ENCODE measurements at regions not wholly inside any gene's neighbourhood (a gene's known extent, or its start where the extent isn't known, plus 50 kb on each side); places are given as distances from the start of the nearest gene placed in this dataset.

DNA sequence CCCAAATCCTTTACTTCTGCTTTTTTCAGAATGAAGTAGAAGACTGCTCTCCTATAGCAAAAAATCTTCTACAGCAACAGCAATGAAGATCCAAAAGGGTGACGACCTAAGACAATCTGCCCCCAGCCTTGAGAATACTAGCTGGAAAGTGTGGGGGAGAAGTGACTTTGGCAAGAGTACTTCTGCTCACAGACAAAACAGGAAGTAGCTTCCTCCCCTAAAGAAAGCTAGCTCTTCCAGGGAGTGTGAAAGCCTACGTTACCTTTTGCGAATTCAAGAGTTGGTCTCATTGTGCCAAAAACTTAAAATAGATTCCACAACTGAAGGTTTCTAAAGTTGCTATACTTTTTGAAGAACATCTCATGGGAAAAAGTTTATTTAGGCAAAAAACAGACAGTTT lies 1069.2 kb upstream of the CHAC2 start:
- Histone ChIP-seq H3K9ac (ENCODE audit: control insufficient read depth, extremely low read depth, insufficient read depth, low read length) (no peak overlapping the region), H3K4me2 (ENCODE audit: control insufficient read depth, extremely low read depth, insufficient read depth, low read depth, low read length) (no peak overlapping the region), H3K36me3 (ENCODE audit: control insufficient read depth in 2 of 2, extremely low read depth in 1 of 2, insufficient read depth in 2 of 2, low read length in 2 of 2) (no peaks in the 10 kb centered on the region), H3K4me3 (ENCODE audit: control insufficient read depth in 2 of 3, extremely low read depth in 1 of 3, insufficient read depth in 2 of 3, low read depth in 1 of 3, low read length in 3 of 3) (no peak overlapping the region), H4K20me1 (ENCODE audit: control insufficient read depth, extremely low read depth, insufficient read depth, low read length) (no peaks in the 10 kb centered on the region), H3K79me2 (ENCODE audit: control insufficient read depth, insufficient read depth, low read length) (no peaks in the 10 kb centered on the region), H3K4me1 (ENCODE audit: control insufficient read depth, extremely low read depth, insufficient read depth, low read length) (no peaks in the 10 kb centered on the region), H3K27ac (ENCODE audit: control insufficient read depth, insufficient read depth, low read length) (no peak overlapping the region), H3K27me3 (ENCODE audit: control insufficient read depth, extremely low read depth, insufficient read depth, low read length) (no peaks in the 10 kb centered on the region), H2AFZ (ENCODE audit: control insufficient read depth, low read length) (no peak overlapping the region), H3K9me1 (ENCODE audit: control insufficient read depth, extremely low read depth, insufficient read depth, low read length) (no peaks in the 10 kb centered on the region), H3K9me3 (ENCODE audit: control insufficient read depth, low read depth, low read length) (no peaks in the 10 kb centered on the region)
- DNase-seq (ENCODE audit: low read depth, low spot score) = no peak
- TF ChIP-seq, protein P1, sequence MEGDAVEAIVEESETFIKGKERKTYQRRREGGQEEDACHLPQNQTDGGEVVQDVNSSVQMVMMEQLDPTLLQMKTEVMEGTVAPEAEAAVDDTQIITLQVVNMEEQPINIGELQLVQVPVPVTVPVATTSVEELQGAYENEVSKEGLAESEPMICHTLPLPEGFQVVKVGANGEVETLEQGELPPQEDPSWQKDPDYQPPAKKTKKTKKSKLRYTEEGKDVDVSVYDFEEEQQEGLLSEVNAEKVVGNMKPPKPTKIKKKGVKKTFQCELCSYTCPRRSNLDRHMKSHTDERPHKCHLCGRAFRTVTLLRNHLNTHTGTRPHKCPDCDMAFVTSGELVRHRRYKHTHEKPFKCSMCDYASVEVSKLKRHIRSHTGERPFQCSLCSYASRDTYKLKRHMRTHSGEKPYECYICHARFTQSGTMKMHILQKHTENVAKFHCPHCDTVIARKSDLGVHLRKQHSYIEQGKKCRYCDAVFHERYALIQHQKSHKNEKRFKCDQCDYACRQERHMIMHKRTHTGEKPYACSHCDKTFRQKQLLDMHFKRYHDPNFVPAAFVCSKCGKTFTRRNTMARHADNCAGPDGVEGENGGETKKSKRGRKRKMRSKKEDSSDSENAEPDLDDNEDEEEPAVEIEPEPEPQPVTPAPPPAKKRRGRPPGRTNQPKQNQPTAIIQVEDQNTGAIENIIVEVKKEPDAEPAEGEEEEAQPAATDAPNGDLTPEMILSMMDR (optimal IDR thresholded peaks at IDR 0.05 in 1 of 3, IDR thresholded peaks at IDR 0.05 in 1 of 3, conservative IDR thresholded peaks at IDR 0.05 in 1 of 3; ENCODE audit: extremely low read depth in 1 of 3, insufficient read depth in 2 of 3, low read length in 3 of 3) = no peak
- no peak for TF ChIP-seq EZH2 (IDR thresholded peaks at IDR 0.05; ENCODE audit: low read length)
- FAIRE-seq = no peak
- dilution Hi-C loops (cut with MboI; ENCODE audit: extremely low pct_ligation_motif_present, low sequenced_read_pairs) = no loop called here

DNA sequence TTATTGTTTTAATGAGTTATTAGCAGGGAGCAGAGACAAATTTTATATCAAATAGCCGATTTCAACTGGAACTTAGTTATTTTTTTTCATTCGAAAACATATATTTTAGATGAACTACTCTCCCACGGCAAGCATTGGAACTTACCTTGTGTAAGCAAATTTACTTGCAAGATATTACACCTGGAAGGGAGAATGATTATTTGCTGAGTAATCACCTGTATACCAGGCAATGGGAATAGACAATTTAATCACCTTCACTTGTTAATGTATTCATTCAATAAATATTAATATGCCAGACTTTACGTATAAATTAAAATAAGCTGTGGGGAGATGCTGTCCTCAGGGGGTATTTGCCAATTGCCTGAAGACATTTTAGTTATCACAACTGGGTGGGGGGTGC lies 1069.9 kb upstream of the CHAC2 start:
- H3K79me2 ChIP-seq (ENCODE audit: control insufficient read depth, insufficient read depth, low read length) = no peaks in the 10 kb centered on the region
- H3K4me2 ChIP-seq (ENCODE audit: control insufficient read depth, extremely low read depth, insufficient read depth, low read depth, low read length) = no peak overlapping the region
- no peaks in the 10 kb centered on the region for H3K4me1 ChIP-seq (ENCODE audit: control insufficient read depth, extremely low read depth, insufficient read depth, low read length)
- no peaks in the 10 kb centered on the region for H3K9me1 ChIP-seq (ENCODE audit: control insufficient read depth, extremely low read depth, insufficient read depth, low read length)
- TF ChIP-seq, protein P1 (optimal IDR thresholded peaks at IDR 0.05 in 1 of 3, IDR thresholded peaks at IDR 0.05 in 1 of 3, conservative IDR thresholded peaks at IDR 0.05 in 1 of 3; ENCODE audit: extremely low read depth in 1 of 3, insufficient read depth in 2 of 3, low read length in 3 of 3) = no peak
- no peak for TF ChIP-seq EZH2 (IDR thresholded peaks at IDR 0.05; ENCODE audit: low read length)
- no peak overlapping the region for H3K27ac ChIP-seq (ENCODE audit: control insufficient read depth, insufficient read depth, low read length)
- H2AFZ ChIP-seq (ENCODE audit: control insufficient read depth, low read length) = no peak overlapping the region
- H3K4me3 ChIP-seq (ENCODE audit: control insufficient read depth in 2 of 3, extremely low read depth in 1 of 3, insufficient read depth in 2 of 3, low read depth in 1 of 3, low read length in 3 of 3) = no peak overlapping the region
- no peak for FAIRE-seq
- dilution Hi-C loops (cut with MboI; ENCODE audit: extremely low pct_ligation_motif_present, low sequenced_read_pairs) = no loop called here
- no peaks in the 10 kb centered on the region for H4K20me1 ChIP-seq (ENCODE audit: control insufficient read depth, extremely low read depth, insufficient read depth, low read length)
- no peaks in the 10 kb centered on the region for H3K9me3 ChIP-seq (ENCODE audit: control insufficient read depth, low read depth, low read length)
- H3K9ac ChIP-seq (ENCODE audit: control insufficient read depth, extremely low read depth, insufficient read depth, low read length) = no peak overlapping the region
- no peaks in the 10 kb centered on the region for H3K36me3 ChIP-seq (ENCODE audit: control insufficient read depth in 2 of 2, extremely low read depth in 1 of 2, insufficient read depth in 2 of 2, low read length in 2 of 2)
- DNase-seq (ENCODE audit: low read depth, low spot score) = no peak
- no peaks in the 10 kb centered on the region for H3K27me3 ChIP-seq (ENCODE audit: control insufficient read depth, extremely low read depth, insufficient read depth, low read length)
